NCI-H2171 (cell line): ENCODE measurements at regions not wholly inside any gene's neighbourhood (a gene's known extent, or its start where the extent isn't known, plus 50 kb on each side); places are given as distances from the start of the nearest gene placed in this dataset.
A peak's percentile ranks its signal among the peaks of the same experiment; 100 is the strongest.
"Not testable (repeated sequence)": the region's sequence is repeated elsewhere in the genome, so short reads cannot be mapped to it uniquely, and the experiment has no call there.

Experiments
- DNase-seq: peaks from one replicate; lab custom pipeline; 2025; lab: John Stamatoyannopoulos, UW

DNA sequence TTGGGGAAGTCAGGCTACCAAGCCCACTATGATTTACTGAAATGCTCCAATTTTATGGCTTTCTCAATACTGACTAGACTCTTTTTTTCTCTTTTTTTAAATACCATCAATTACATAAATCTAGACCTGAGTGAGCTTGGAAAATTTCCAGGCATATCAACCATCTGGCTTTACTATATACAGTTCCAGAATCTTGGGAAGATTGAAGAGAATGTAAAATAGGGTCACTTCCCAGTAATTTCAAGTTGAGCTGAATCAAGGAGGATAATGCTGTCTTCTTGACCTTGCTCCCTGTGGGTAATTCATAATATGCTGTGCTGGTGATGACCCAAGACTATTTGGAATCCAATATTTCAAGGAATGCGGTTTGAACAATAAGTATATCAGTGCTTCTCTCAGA is 108.1 kb downstream of the MAP3K21 start:
- DNase-seq = peak; percentile 33

DNA sequence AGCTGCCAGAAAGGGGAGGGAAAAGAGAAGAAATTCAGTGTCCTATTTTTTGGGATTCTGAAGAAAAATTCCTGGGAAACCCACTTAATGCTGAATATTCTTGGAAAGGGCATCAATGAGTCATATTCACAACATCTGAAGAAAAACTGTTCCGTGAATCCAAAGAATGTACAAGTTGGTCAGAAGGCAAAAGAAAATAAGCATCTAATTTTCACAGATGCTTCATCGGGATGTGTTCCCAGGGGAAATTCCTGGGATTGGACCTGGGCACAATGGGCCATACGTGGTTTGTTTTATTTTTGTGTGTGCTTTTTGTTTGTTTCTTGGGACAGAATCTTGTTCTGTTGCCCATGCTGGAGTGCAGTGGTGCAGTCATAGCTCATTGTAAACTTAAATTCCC is 112.2 kb downstream of the MAP3K21 start:
- DNase-seq = no peak

- peak; percentile 66 for DNase-seq
Observed at GRCh38 chr1:233440951-233441401, 113.5 kb downstream of the MAP3K21 start.

DNA sequence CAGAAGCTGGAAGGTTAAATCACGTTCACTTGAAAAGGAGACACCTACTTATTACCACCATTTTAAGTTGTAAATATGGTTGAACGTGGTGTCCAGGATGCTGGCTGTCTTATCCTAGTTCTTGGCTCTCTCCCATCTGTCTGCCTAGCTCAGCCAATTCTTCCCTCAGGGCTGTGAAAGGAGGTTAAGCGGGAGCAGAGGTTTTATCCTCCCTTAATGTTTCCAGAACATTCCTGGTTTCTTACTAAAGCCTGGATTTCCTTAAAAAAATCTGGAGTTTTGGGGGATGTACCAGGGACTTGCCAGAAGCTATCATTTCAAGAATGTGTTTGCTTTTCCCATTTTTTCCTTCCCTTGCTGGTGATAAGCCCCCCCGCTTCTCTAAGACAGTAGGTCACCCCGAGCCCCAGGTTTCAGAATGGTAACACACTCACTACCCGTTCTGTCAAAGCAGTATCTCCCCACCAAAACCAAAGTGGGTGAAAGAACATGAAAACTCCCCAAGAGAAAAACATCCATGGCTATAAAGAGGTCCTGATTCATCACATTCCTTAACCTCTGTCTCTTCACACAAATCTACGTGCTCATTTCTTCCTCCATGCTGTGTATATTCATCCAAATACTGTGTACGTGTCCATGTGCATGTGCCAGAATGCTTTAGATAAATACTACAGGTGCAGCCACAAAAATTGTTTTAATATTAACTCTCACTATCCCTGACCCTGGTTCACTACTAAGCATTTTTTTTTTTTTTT is 114.7 kb downstream of the MAP3K21 start:
- no peak for DNase-seq

DNA sequence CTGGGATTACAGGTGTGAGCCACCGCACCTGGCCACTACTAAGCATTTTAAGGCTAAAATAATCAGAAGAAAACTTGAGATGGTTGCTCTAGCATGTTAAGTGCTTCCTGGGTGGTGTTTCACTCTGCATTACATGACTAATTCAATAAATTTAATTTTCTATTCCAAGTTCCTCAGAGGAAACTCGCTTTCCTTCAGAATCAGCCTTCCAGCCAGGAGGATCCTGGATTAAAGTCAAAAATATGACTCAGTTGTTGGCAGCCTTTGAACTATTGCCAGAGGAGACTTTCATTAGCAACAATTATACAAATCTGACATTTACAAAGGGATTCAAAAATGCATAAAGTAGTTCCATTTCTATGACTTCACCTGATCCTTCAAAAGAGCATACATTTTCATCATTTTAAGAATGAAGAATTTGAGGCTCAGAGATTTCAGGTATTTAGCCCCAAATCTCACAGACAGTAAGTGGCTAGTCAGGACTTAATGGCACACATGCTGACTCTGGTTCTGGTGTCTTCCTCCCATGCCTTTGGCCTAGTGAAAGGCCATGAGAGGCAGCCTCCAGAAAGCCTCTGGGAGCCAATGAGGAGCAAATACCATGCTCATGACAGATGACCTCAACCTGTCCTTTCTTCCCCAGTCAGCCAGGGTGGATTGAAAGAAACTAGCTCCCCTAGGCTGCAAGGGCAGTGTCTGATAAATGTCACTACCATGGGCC is 115.7 kb downstream of the MAP3K21 start:
- DNase-seq = no peak

GRCh38 chr1:233444484-233444883 is 117.0 kb downstream of the MAP3K21 start:
- DNase-seq = no peak

DNA sequence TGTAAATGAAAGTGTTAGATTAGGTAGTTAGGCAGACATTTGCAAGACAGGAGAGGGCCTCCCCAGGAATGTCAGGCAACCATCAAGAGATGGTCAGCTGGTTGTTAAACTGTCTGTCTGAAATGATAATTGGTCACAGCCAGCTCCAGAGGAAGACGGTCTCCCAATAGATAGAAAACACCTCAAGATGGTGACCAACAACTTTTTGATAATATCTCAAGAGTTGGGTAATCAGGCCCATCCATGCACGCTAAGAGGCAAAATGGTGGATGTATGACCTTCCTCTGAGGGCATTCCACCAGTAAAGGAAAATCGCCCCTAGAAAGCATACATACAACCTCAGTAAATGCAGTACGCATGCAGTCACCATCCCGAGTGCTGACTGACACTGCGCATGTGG is 118.2 kb downstream of the MAP3K21 start:
- no peak for DNase-seq

DNA sequence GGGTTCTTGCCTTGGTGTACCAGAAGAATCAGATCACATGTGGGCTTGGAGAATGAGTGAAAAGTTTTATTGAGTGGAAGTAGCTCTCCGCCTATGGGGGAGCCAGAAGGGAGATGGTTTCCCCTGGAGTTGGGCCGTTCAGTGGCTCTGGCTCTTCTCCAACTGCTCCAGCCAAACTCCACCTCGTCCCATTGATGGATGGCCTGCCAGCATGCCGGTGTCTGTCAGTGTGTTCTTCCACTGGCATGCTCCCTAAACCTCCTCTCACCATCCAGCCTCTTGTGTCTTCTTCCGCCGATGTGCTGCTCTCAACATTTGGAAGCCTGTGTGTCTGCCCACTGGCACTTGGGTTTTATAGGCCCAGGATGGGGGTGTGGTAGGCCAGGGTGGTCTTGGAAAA is 119.4 kb downstream of the MAP3K21 start:
- DNase-seq = no peak

DNA sequence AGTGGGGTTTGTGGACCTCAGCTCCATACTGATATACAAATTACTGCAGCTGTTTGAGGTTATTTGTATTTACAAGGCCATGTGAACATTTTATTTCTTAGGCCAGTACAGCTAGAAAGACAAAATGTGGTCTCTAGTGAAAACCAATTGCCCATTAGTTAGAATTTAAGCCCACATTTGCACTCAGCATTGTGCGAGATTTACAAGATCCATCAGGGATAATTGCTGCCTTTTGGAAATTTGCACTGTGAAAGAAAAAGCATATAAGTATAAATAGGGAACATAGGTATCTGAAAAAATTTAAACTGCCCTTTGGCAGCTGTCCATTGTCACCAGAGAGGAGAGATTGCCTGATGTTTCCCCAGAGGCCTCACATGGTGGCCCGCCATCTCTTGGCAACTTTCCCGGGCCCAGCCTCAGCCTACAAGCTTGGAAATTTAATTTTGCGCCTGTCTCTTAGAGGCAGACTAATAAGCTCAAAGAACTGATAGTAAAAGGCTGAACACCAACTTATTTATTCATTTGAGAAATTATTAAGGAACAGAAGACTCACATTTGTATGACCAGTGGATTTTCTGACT is 120.7 kb downstream of the MAP3K21 start:
- peak; percentile 54 for DNase-seq

DNA sequence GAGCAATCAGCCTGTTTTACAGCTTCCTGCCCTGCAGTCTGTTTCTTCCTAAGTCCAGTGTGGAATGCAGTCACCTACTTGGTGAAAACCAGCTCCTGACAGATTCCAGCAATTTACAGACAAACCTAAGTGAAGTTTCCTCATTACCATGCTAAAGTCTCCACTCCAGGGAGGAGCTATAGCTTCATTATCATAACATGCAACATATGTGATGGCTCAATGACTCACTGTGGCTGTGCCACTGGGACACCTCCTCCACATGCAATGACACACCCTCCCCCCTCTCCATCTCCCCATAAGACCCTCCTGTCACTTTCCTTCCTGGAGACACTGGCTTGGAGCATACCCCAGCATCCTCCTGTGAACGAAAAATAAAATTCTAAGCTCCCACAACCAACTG is 125.2 kb downstream of the MAP3K21 start:
- DNase-seq = no peak

DNA sequence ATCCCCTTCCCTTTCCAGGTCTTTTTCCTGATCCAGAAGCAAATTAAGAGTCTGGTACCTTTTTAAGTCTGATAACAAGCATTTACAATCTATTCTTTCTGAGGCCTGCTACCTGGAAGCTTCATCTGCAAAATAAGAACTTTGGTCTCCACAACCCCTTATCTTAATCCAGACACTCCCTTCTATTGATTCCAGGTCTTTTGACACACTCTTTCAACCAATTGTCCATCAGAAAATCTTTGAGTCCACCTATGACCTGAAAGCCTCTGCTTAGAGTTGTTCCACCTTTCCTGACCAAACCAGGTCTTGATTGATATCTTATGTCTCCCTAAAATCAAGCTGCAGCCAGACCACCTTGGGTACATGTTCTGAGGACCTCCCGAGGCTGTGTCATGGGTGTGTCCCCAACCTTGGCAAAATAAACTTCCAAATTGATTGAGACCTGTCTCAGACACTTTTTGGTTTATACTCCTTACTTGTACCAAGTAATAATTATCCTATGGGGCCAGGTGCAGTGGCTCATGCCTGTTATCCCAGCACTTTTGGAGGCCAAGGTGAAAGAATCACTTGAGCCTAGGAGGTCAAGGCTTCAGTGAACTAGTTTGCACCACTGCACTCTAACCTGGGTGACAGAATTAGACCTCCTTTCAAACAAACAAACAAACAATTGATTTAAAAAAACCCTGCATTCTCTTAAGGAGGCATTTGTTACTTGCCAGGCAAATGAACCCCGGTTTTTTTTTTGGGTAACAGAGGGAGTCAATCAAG is 126.1 kb downstream of the MAP3K21 start:
- no peak for DNase-seq

- no peak for DNase-seq
Observed at GRCh38 chr1:233459470-233459945, 132.0 kb downstream of the MAP3K21 start.

- no peak for DNase-seq
Observed at GRCh38 chr1:233459968-233460367, 132.4 kb downstream of the MAP3K21 start.

- no peak for DNase-seq
Observed at GRCh38 chr1:233460692-233461091, 133.2 kb downstream of the MAP3K21 start.

DNA sequence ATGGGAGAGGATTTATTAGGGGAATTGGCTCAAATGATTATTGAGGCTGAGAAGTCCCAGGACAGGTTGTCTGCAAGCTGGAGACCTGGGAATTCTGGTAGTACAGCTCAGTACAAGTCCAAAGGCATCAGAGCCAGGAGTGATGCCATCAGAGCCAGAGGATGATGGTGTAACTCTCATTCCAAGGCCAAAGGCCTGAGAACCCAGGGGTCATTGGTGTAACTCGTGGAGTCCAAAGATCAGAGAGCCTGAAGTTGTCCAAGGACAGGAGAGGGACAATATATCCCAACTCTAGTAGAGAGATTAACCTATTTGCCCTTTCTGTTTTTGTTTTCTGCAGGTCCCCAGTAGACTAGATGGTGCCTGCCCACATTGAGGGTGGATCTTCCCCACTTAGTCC is 134.3 kb downstream of the MAP3K21 start:
- no peak for DNase-seq

DNA sequence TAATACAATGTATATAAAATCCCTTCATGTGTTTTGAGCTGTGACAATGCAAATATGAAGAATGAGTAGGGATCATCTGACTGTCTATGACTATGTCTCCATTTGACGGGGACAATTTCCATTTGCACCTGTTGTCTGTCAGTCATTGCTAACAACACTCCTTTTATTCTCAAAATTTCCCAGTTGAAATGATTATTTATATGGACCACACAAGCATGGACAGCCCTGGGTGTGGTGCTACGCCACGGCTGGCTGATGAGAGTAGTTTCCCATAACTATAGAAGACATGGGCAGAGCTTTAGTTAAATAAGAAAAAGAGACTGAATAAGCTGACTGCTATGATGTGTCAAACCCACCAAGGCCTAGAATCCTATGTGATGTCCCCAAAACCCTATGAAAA is 135.8 kb downstream of the MAP3K21 start:
- DNase-seq = no peak

DNA sequence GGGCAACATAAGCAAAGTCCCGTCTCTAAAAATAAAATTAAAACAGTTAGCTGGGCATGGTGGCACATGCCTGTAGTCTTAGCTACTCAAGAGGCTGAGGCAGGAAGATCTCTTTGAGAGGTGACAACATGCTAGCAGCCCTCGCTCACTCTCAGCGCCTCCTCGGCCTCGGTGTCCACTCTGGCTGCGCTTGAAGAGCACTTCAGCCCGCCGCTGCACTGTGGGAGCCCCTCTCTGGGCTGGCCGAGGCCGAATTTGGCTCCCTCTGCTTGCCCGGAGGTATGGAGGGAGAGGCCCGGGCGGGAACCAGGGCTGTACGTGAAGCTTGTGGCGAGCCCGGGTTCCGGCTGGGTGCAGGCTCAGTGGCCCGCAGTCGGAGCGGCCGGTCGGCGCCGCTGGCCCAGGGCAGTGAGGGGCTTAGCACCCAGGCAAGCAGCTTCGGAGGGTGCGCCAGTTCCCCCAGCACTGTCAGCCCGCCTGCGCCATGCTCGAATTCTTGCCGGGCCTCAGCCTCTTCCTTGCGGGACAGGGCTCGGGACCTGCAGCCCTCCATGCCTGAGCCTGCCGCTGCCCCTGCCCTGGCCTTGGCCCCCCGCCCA is 138.3 kb downstream of the MAP3K21 start:
- no peak for DNase-seq

- DNase-seq = no peak
Observed at GRCh38 chr1:233470741-233471499, 143.0 kb upstream of the KCNK1 start.

- not testable (repeated sequence) for DNase-seq
Observed at GRCh38 chr1:233471851-233472250, 142.1 kb upstream of the KCNK1 start.

DNA sequence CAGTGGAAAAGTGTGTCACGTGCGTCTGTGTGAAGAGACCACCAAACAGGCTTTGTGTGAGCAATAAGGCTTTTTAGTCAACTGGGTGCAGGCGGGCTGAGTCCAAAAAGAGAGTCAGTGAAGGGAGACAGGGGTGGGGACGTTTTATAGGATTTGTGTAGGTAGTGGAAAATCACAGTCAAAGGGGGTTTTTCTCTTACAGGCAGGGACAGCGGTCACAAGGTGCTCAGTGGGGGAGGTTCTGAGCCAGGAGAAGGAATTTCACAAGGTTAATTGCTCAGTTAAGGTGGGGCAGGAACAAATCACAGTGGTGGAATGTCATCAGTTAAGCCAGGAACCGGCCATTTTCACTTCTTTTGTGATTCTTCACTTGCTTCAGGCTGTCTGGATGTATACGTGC is 141.1 kb upstream of the KCNK1 start:
- not testable (repeated sequence) for DNase-seq

- no peak for DNase-seq
Observed at GRCh38 chr1:233473549-233474204, 140.2 kb upstream of the KCNK1 start.
